HL-60 (cell line): ENCODE measurements at regions not wholly inside any gene's neighbourhood (a gene's known extent, or its start where the extent isn't known, plus 50 kb on each side); places are given as distances from the start of the nearest gene placed in this dataset.
A peak's percentile ranks its signal among the peaks of the same experiment; 100 is the strongest.

Source experiments
- DNase-seq, 2 experiments: peaks; one replicate each; pipeline ENCODE4 v3.0.0-alpha.2; 2010 to 2020; ENCODE audit warnings: low read depth in 1 of 2, low spot score in 1 of 2
- H3K27ac ChIP-seq: fragments of 250-450 bp; sonication (Bioruptor Pico); replicated peaks from 2 replicates; pipeline ENCODE4 v1.5.1; 2020; ENCODE audit warnings: mild to moderate bottlenecking, moderate library complexity
- H3K27me3 ChIP-seq: fragments of 250-450 bp; sonication (Bioruptor Pico); 2 replicates; pipeline ENCODE4 v1.5.1; 2021; ENCODE audit warnings: mild to moderate bottlenecking, moderate library complexity; ENCODE audit not compliant: insufficient read depth, poor library complexity, severe bottlenecking
- H3K4me3 ChIP-seq: replicated peaks from 2 replicates; pipeline ENCODE4 v1.5.1; 2011; ENCODE audit warnings: mild to moderate bottlenecking, control low read depth, low read length; ENCODE audit not compliant: insufficient read depth
- CTCF ChIP-seq: IDR thresholded peaks from one replicate; pipeline ENCODE4 v1.5.1; 2011; ENCODE audit warnings: low read length, control low read depth, inconsistent platforms; ENCODE audit not compliant: insufficient read depth
- GABPA ChIP-seq: IDR thresholded peaks from 2 replicates; pipeline ENCODE4 v1.6.1; 2012; ENCODE audit warnings: low read depth
- POLR2AphosphoS5 ChIP-seq: IDR thresholded peaks from 2 replicates; pipeline ENCODE4 v1.6.1; 2012; ENCODE audit warnings: low read depth
- REST ChIP-seq: IDR thresholded peaks from 2 replicates; pipeline ENCODE4 v1.6.1; 2012; ENCODE audit warnings: low read depth; ENCODE audit not compliant: insufficient replicate concordance
- SPI1 ChIP-seq: IDR thresholded peaks from 2 replicates; pipeline ENCODE4 v1.6.1; 2012; ENCODE audit warnings: low read depth, mild to moderate bottlenecking, borderline replicate concordance

GRCh38 chr9:126556560-126557250 lies 57.0 kb upstream of the LMX1B start:
- TF ChIP-seq CTCF (no peak), POLR2AphosphoS5 (no peak), SPI1 (no peak), GABPA (no peak), REST (no peak)
- no peak for DNase-seq
- H3K4me3 ChIP-seq: no peak overlapping the region
- no peaks in the 10 kb centered on the region for H3K27me3 ChIP-seq
- no peak overlapping the region for H3K27ac ChIP-seq

- no peak overlapping the region for H3K4me3 ChIP-seq
- no peak overlapping the region for H3K27ac ChIP-seq
- DNase-seq: peak; percentile 29 to 52
- TF ChIP-seq GABPA (no peak), CTCF (peak; percentile 99)
- H3K27me3 ChIP-seq: no peaks in the 10 kb centered on the region
Measured at GRCh38 chr9:126558051-126558665, 55.6 kb upstream of the LMX1B start.

GRCh38 chr9:126559296-126559695 lies 54.4 kb upstream of the LMX1B start:
- H3K27me3 ChIP-seq: no peaks in the 10 kb centered on the region
- H3K4me3 ChIP-seq: no peak overlapping the region
- H3K27ac ChIP-seq: no peak overlapping the region
- TF ChIP-seq GABPA (no peak), CTCF (no peak), POLR2AphosphoS5 (no peak), SPI1 (no peak), REST (no peak)
- DNase-seq: no peak

- no peak for TF ChIP-seq CTCF
- TF ChIP-seq SPI1: no peak
- DNase-seq: peak; percentile 60 to 84
- Histone ChIP-seq H3K4me3 (no peak overlapping the region), H3K27me3 (no peaks in the 10 kb centered on the region), H3K27ac (no peak overlapping the region)
Measured at GRCh38 chr9:126561582-126561981, 52.1 kb upstream of the LMX1B start.
